HG02885 (cell line): ENCODE measurements at regions not wholly inside any gene's neighbourhood (a gene's known extent, or its start where the extent isn't known, plus 50 kb on each side); places are given as distances from the start of the nearest gene placed in this dataset.
"Not testable (repeated sequence)": the region's sequence is repeated elsewhere in the genome, so short reads cannot be mapped to it uniquely, and the experiment has no call there.

Source experiments
- ATAC-seq: cut with Tn5 transposase; IDR thresholded peaks from one replicate; pipeline ENCODE4 v1.9.1; 2021; ENCODE audit warnings: mild to moderate bottlenecking; ENCODE audit not compliant: unreplicated experiment, poor library complexity

- ATAC-seq: no peak
Observed at GRCh38 chr4:120318196-120318846, 251.7 kb upstream of the MAD2L1 start.

- no peak for ATAC-seq
Observed at GRCh38 chr4:120317713-120318112, 251.1 kb upstream of the MAD2L1 start.

DNA sequence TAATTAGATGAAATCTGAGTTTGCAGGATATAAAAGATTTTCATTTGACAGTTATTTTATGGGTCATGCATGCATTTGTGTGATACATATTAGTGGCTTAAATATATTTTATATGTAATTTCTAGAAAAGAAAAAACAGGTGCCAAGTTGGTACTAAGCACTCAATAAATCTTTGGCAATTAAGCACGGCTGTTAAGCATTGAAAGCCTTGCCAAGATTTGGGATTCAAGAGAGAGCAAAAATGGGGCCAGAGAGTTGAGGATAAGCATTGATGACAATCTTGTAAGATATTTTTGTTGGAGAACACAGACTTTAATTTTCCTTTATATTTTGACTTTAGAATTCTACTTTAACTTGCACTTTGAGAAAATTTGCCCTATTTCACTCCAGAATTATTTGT, 249.8 kb upstream of the MAD2L1 start:
- no peak for ATAC-seq

GRCh38 chr4:120314969-120315368, 248.3 kb upstream of the MAD2L1 start:
- ATAC-seq: no peak

DNA sequence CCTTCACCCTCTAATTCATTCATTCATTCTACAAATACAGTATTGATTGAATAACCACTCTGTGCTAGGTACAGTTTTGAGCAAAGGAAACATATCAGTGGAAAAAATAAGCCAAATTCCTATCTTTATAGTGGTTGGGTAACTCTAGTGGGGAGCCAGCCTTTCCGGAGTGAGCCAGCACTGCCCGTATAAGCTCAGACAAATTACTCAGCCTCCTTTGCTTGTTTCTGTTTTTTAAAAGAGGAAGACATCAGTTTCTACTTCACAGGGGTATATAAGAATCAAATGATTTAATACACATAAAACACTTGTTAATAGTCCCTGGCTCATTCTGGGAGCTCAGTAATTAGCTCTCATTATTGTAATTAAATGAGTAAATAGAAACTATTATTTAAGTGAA, 238.2 kb upstream of the MAD2L1 start:
- no peak for ATAC-seq

DNA sequence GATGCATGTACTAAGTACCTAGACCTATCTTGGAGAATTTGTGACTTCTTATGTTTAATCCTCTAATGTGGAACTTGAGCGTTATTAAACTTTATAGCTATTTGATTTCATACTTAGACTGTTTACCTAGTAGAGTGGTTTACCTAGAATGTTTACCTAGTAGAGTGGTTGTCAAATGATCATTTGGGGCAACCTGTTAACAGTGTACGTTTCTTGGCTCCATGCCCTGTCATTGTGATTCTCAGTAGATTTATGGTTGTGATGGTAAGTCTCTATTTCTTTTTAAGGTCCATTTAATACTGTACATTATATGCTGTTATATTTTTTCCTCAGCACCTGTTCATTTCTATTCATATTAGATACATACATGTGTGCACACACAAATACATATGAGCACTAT, 233.0 kb upstream of the MAD2L1 start:
- ATAC-seq: no peak

- no peak for ATAC-seq
Observed at GRCh38 chr4:120293341-120293740, 226.7 kb upstream of the MAD2L1 start.

- ATAC-seq: no peak
Observed at GRCh38 chr4:120291541-120291940, 224.9 kb upstream of the MAD2L1 start.

GRCh38 chr4:120290553-120290952, 223.9 kb upstream of the MAD2L1 start:
- ATAC-seq: no peak

GRCh38 chr4:120286813-120287212, 220.2 kb upstream of the MAD2L1 start:
- no peak for ATAC-seq

DNA sequence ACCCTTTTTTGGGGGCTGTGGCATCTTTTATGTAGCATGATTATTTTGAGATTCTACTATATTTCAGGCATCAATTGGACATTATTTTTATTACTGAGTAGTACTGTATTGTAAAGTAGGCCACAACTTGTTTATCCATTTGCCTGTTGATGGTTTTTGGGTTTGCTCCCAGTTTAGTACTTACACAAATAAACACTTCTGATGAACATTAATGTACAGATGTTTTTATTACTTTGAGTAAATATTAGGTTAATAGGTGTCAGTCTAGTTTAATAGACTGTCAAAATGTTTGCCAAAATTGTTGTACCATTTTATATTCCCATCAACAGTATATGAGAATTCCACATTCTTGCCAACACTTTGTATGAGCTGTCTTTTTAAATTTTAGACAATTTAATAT, 214.9 kb upstream of the MAD2L1 start:
- ATAC-seq: no peak

DNA sequence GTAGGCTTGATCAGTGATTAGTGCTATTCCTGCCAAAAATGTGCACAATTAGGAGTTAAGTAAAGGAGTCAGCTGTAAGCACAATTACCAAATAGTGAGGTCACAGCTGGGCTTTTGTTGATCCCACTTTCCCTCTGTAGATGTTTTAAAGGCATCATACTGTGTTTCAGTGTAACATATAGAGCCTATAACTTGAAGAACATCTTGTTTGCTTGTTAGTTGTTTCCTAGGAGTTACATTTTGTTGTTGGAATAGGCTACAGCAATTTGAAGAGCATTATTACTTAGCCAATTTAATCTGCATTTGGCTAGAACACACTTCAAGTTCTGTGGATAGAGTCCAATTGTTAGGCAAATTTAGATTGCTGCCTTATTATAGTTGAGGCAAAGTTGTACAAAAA, 210.7 kb upstream of the MAD2L1 start:
- ATAC-seq: no peak

GRCh38 chr4:120266602-120267001, 200.0 kb upstream of the MAD2L1 start:
- ATAC-seq: no peak

GRCh38 chr4:120263618-120264017, 197.0 kb upstream of the MAD2L1 start:
- ATAC-seq: no peak

- ATAC-seq: no peak
Observed at GRCh38 chr4:120261117-120261516, 194.5 kb upstream of the MAD2L1 start.

DNA sequence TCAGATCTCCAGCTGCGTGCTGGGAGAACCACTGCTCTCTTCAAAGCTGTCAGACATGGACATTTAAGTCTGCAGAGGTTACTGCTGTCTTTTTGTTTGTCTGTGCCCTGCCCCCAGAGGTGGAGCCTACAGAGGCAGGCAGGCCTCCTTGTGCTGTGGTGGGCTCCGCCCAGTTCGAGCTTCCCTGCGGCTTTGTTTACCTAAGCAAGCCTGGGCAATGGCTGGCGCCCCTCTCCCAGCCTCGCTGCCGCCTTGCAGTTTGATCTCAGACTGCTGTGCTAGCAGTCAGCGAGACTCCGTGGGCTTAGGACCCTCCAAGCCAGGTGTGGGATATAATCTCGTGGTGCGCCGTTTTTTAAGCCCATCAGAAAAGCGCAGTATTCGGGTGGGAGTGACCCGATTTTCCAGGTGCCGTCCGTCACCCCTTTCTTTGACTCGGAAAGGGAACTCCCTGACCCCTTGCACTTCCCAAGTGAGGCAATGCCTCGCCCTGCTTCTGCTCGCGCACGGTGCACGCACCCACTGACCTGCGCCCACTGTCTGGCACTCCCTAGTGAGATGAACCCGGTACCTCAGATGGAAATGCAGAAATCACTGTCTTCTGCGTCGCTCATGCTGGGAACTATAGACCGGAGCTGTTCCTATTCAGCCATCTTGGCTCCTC, 189.6 kb upstream of the MAD2L1 start:
- ATAC-seq: not testable (repeated sequence)

GRCh38 chr4:120238277-120238973, 171.8 kb upstream of the MAD2L1 start:
- no peak for ATAC-seq

- no peak for ATAC-seq
Observed at GRCh38 chr4:120236873-120237272, 170.2 kb upstream of the MAD2L1 start.

DNA sequence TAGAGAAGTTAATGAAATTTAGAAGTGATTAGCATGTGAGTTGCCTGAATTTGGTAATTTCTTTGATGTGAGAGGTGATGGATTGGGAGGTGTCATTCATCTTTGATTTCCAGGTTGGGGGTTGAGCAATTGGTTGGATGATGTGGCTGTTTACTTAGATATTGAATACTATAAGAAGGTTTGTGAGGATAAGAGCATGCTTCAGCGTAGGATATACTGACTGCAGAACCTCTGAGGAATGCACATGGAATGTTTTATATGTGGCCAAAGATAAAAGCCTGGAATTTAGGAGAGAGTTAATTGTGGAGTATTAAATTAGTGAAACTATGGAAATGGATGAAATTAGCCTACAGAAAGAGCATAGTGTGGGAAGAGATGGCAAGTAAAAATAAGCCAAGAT, 165.4 kb upstream of the MAD2L1 start:
- ATAC-seq: no peak

GRCh38 chr4:120228086-120228485, 161.4 kb upstream of the MAD2L1 start:
- no peak for ATAC-seq

- no peak for ATAC-seq
Observed at GRCh38 chr4:120227554-120227953, 160.9 kb upstream of the MAD2L1 start.

DNA sequence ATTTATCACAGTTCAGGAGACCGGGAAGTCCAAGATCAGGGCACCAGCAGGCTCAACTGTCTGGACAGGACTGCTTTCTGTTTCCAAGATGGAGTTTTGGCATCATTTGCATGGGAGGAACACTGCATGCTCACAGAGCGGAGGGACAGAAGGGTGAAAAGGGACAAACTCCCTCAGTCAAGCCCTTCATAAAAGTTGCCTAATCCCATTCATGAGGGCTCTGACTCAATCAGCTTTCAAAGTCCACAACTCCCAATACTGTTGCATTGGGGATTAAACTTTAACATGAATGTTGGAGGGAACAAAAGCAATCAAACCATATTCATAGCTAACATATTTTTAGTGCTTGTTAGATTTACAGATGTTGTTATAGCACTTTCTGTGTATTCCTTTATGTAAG, 158.9 kb upstream of the MAD2L1 start:
- ATAC-seq: no peak
